ENCODE measurements at regions not wholly inside any gene's neighbourhood (a gene's known extent, or its start where the extent isn't known, plus 50 kb on each side); places are given as distances from the start of the nearest gene placed in this dataset.

- TF ChIP-seq EP300 (IDR thresholded peaks at IDR 0.05; ENCODE audit: low read depth in 2 of 2, low read length in 2 of 2) (no peak), EP300 (CRISPR knock-in tag; IDR thresholded peaks at IDR 0.05; ENCODE audit: borderline replicate concordance) (no peak), WIZ (CRISPR knock-in tag; IDR thresholded peaks at IDR 0.05) (no peak), SNAPC2 (CRISPR knock-in tag; IDR thresholded peaks at IDR 0.05) (no peak), E2F5 (CRISPR knock-in tag; conservative IDR thresholded peaks at IDR 0.05) (no peak), HOXA5 (CRISPR knock-in tag; IDR thresholded peaks at IDR 0.05) (no peak), FOXA1 (IDR thresholded peaks at IDR 0.05) (no peak), FOXA1 (CRISPR knock-in tag; IDR thresholded peaks at IDR 0.05) (no peak), JUNB (CRISPR knock-in tag; IDR thresholded peaks at IDR 0.05; ENCODE audit: borderline replicate concordance) (no peak), ZBTB33 (CRISPR knock-in tag; IDR thresholded peaks at IDR 0.05) (no peak), POLR2AphosphoS5 (IDR thresholded peaks at IDR 0.05; ENCODE audit: low read depth, low read length) (no peak), ZBTB8A (CRISPR knock-in tag; IDR thresholded peaks at IDR 0.05; ENCODE audit: borderline replicate concordance, low read depth) (no peak), GABPB1 (CRISPR knock-in tag; IDR thresholded peaks at IDR 0.05) (no peak)
Observed at GRCh38 chr2:19844750-19845149, 57.0 kb downstream of the TTC32 start.

All from HepG2 (cell line).